Astrocyte (in vitro differentiated cells and primary cell): ENCODE measurements at regions not wholly inside any gene's neighbourhood (a gene's known extent, or its start where the extent isn't known, plus 50 kb on each side); places are given as distances from the start of the nearest gene placed in this dataset.

Experiments
- EZH2 ChIP-seq: IDR thresholded peaks from 2 replicates; pipeline ENCODE4 v1.6.1; 2012; ENCODE audit warnings: mild to moderate bottlenecking, low read length, inconsistent platforms; ENCODE audit not compliant: insufficient read depth
- TF ChIP-seq, protein P1 (sequence below): IDR thresholded peaks from 2 replicates; pipeline ENCODE4 v1.5.1; 2011; ENCODE audit warnings: low read depth, mild to moderate bottlenecking, inconsistent platforms, low read length, moderate library complexity; ENCODE audit not compliant: insufficient read depth

- TF ChIP-seq, protein P1, sequence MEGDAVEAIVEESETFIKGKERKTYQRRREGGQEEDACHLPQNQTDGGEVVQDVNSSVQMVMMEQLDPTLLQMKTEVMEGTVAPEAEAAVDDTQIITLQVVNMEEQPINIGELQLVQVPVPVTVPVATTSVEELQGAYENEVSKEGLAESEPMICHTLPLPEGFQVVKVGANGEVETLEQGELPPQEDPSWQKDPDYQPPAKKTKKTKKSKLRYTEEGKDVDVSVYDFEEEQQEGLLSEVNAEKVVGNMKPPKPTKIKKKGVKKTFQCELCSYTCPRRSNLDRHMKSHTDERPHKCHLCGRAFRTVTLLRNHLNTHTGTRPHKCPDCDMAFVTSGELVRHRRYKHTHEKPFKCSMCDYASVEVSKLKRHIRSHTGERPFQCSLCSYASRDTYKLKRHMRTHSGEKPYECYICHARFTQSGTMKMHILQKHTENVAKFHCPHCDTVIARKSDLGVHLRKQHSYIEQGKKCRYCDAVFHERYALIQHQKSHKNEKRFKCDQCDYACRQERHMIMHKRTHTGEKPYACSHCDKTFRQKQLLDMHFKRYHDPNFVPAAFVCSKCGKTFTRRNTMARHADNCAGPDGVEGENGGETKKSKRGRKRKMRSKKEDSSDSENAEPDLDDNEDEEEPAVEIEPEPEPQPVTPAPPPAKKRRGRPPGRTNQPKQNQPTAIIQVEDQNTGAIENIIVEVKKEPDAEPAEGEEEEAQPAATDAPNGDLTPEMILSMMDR: no peak
- TF ChIP-seq EZH2: no peak
Observed at GRCh38 chr9:96020300-96020791, 144.9 kb downstream of the ERCC6L2 start.
